Activated naive CD8-positive, alpha-beta T cell treated with anti-CD3 and anti-CD28 coated beads, Interleukin-2, amount 10 ng/mL, durations not matched to agents 7 days and 5 days (primary cell): ENCODE measurements at regions not wholly inside any gene's neighbourhood (a gene's known extent, or its start where the extent isn't known, plus 50 kb on each side); places are given as distances from the start of the nearest gene placed in this dataset.
"Not testable (repeated sequence)": the region's sequence is repeated elsewhere in the genome, so short reads cannot be mapped to it uniquely, and the experiment has no call there.

Experiments used
- ATAC-seq: fragments of 150-1000 bp; cut with Tn5 transposase; one replicate; pipeline ENCODE4 v1.10.0; 2021; ENCODE audit warnings: low read depth, moderate library complexity
- POLR2A ChIA-PET: fragments of 350-600 bp; sonication (Branson Sonifier 250); formaldehyde crosslinking; loops from one replicate; lab custom pipeline; 2021; ENCODE audit warnings: antibody characterized with exemption; lab: Charles Lee
- DNase-seq: peaks from one replicate; pipeline ENCODE4 v3.0.0; 2021
- H3K27ac Mint-ChIP-seq: one replicate; pipeline ENCODE4 v1.8.0; 2022; ENCODE audit warnings: mild to moderate bottlenecking, mixed read lengths
- H3K27me3 Mint-ChIP-seq: one replicate; pipeline ENCODE4 v1.8.0; 2022; ENCODE audit warnings: mild to moderate bottlenecking, moderate library complexity, mixed read lengths
- H3K36me3 Mint-ChIP-seq: one replicate; pipeline ENCODE4 v1.8.0; 2021; ENCODE audit warnings: mild to moderate bottlenecking, mixed read lengths
- H3K4me1 Mint-ChIP-seq: one replicate; pipeline ENCODE4 v1.8.0; 2021; ENCODE audit warnings: mixed read lengths
- H3K4me3 Mint-ChIP-seq: one replicate; pipeline ENCODE4 v1.8.0; 2022; ENCODE audit warnings: mild to moderate bottlenecking, moderate library complexity, mixed read lengths
- H3K9me3 Mint-ChIP-seq: one replicate; pipeline ENCODE4 v1.8.0; 2021; ENCODE audit warnings: mixed read lengths

- DNase-seq, H3K4me3 Mint-ChIP-seq, H3K4me1 Mint-ChIP-seq, ATAC-seq, H3K27me3 Mint-ChIP-seq, H3K27ac Mint-ChIP-seq, POLR2A ChIA-PET, H3K9me3 Mint-ChIP-seq: not testable (repeated sequence)
- H3K36me3 Mint-ChIP-seq: peaks cover 21% of the 10 kb centered on the region
These were observed 149.9 kb upstream of the C1QTNF3 start for GRCh38 chr5:34192923-34193262.

GRCh38 chr5:34193297-34193696, 150.3 kb upstream of the C1QTNF3 start:
- not testable (repeated sequence) for H3K4me3 Mint-ChIP-seq
- peak; percentile 56 for DNase-seq

DNA sequence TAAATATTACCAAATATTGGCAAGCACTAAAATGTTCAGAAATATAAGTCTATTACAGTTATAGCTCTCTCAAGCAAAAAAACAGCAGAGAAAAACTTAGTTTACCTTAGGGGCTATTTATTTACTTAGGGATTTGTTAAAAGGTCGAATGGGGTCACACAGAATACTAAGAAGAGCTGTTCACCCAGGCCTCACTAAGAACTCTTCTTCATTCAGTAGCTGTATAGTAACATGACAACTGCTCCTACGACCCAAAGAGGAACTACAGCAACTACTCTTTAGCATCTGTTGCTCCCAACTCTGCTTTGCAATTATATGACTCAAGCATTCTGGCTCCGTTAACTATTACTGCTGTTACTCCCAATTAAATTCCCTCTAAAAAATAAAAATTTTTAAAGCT, 150.8 kb upstream of the C1QTNF3 start:
- H3K4me1 Mint-ChIP-seq, ATAC-seq, H3K27ac Mint-ChIP-seq, POLR2A ChIA-PET, H3K27me3 Mint-ChIP-seq, H3K9me3 Mint-ChIP-seq, H3K4me3 Mint-ChIP-seq, DNase-seq: not testable (repeated sequence)
- peaks cover 19% of the 10 kb centered on the region for H3K36me3 Mint-ChIP-seq

More at GRCh38 chr5:34193297-34193696, 150.3 kb upstream of the C1QTNF3 start:
- H3K27ac Mint-ChIP-seq, H3K27me3 Mint-ChIP-seq, POLR2A ChIA-PET, H3K9me3 Mint-ChIP-seq, H3K4me1 Mint-ChIP-seq, ATAC-seq: not testable (repeated sequence)
- peaks cover 19% of the 10 kb centered on the region for H3K36me3 Mint-ChIP-seq

DNA sequence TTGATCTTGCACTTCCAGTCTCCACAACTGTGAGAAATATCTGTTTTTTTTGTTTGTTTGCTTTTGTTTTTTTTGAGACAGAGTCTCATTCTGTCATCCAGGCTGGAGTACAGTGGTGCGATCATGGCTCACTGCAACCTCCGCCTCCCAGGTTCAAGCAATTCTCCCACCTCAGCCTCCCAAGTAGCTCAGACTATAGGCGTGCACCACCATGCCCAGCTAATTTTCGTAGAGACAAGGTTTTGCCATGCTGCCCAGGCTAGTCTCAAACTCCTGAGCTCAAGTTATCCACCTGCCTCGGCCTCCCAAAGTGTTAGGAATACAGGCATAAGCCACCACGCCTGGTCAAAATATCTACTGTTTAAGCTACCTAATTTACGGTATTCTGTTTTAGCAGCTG, 153.1 kb upstream of the C1QTNF3 start:
- H3K4me3 Mint-ChIP-seq: not testable (repeated sequence)

GRCh38 chr5:34205347-34205746, 162.3 kb upstream of the C1QTNF3 start:
- DNase-seq, H3K27me3 Mint-ChIP-seq, H3K4me1 Mint-ChIP-seq, H3K27ac Mint-ChIP-seq, H3K36me3 Mint-ChIP-seq, POLR2A ChIA-PET, ATAC-seq, H3K4me3 Mint-ChIP-seq, H3K9me3 Mint-ChIP-seq: not testable (repeated sequence)

More for the DNA sequence above, 153.1 kb upstream of the C1QTNF3 start:
- H3K4me1 Mint-ChIP-seq, H3K9me3 Mint-ChIP-seq, H3K27ac Mint-ChIP-seq, ATAC-seq, H3K27me3 Mint-ChIP-seq, H3K36me3 Mint-ChIP-seq, POLR2A ChIA-PET: not testable (repeated sequence)
- DNase-seq: peak; percentile 39

DNA sequence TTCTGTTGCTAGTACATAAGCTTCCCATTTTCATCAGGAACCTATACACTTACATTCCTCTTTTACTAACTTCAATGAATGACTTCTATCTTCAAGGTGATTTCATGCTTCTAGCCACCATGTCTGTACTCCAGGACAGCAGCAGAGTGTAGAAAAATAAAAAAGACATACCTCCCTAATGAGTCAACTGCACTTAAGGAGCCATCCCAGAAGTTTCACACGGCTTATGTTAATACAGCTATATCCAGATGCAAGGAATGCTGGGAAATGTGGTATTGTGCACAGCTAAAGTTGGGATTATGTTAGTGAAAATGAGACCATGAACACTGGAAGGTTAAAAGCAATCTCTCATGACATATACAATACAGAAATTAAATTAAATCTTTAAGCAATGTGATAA, 174.4 kb upstream of the C1QTNF3 start:
- H3K4me1 Mint-ChIP-seq, POLR2A ChIA-PET, DNase-seq, H3K27me3 Mint-ChIP-seq, H3K9me3 Mint-ChIP-seq, H3K36me3 Mint-ChIP-seq, ATAC-seq, H3K27ac Mint-ChIP-seq, H3K4me3 Mint-ChIP-seq: not testable (repeated sequence)

- H3K9me3 Mint-ChIP-seq, H3K27ac Mint-ChIP-seq, ATAC-seq, DNase-seq, H3K4me1 Mint-ChIP-seq, H3K27me3 Mint-ChIP-seq, POLR2A ChIA-PET, H3K36me3 Mint-ChIP-seq, H3K4me3 Mint-ChIP-seq: not testable (repeated sequence)
These were observed 178.5 kb upstream of the C1QTNF3 start for GRCh38 chr5:34221329-34222073.

DNA sequence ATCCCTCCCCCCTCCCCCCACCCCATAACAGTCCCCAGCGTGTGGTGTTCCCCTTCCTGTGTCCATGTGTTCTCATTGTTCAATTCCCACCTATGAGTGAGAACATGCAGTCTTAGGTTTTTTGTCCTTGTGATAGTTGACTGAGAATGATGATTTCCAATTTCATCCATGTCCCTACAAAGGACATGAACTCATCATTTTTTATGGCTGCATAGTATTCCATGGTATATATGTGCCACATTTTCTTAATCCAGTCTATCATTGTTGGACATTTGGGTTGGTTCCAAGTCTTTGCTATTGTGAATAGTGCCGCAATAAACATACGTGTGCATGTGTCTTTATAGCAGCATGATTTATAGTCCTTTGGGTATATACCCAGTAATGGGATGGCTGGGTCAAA, 180.1 kb upstream of the C1QTNF3 start:
- ATAC-seq, H3K4me1 Mint-ChIP-seq, DNase-seq, H3K27me3 Mint-ChIP-seq, POLR2A ChIA-PET, H3K9me3 Mint-ChIP-seq, H3K36me3 Mint-ChIP-seq, H3K27ac Mint-ChIP-seq, H3K4me3 Mint-ChIP-seq: not testable (repeated sequence)

DNA sequence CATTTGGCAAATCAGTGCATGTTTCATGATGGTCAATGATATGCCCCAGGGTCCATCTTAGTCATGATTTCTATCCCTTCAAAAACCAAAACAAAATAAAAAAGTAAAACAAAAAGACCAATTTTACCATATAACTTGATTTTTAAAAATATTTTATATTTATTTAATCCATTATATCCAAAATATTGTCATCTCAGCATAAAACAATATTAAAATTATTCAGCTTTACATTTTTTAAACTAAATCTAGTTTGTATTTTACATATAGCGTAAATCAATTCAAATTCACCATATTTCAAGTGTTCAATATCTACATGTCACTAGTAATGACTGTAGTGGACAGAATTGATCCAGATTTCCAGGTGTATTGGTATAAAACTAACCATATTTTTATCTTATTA, 187.4 kb upstream of the C1QTNF3 start:
- ATAC-seq, H3K4me1 Mint-ChIP-seq, H3K9me3 Mint-ChIP-seq, H3K27ac Mint-ChIP-seq, POLR2A ChIA-PET, H3K36me3 Mint-ChIP-seq, H3K4me3 Mint-ChIP-seq, H3K27me3 Mint-ChIP-seq, DNase-seq: not testable (repeated sequence)

GRCh38 chr5:34243802-34244201, 200.8 kb upstream of the C1QTNF3 start:
- POLR2A ChIA-PET, ATAC-seq, H3K27me3 Mint-ChIP-seq, DNase-seq, H3K9me3 Mint-ChIP-seq, H3K36me3 Mint-ChIP-seq, H3K4me1 Mint-ChIP-seq: not testable (repeated sequence)
- peak overlapping the region; percentile 85 for H3K4me3 Mint-ChIP-seq
- peak overlapping the region; percentile 91 for H3K27ac Mint-ChIP-seq

DNA sequence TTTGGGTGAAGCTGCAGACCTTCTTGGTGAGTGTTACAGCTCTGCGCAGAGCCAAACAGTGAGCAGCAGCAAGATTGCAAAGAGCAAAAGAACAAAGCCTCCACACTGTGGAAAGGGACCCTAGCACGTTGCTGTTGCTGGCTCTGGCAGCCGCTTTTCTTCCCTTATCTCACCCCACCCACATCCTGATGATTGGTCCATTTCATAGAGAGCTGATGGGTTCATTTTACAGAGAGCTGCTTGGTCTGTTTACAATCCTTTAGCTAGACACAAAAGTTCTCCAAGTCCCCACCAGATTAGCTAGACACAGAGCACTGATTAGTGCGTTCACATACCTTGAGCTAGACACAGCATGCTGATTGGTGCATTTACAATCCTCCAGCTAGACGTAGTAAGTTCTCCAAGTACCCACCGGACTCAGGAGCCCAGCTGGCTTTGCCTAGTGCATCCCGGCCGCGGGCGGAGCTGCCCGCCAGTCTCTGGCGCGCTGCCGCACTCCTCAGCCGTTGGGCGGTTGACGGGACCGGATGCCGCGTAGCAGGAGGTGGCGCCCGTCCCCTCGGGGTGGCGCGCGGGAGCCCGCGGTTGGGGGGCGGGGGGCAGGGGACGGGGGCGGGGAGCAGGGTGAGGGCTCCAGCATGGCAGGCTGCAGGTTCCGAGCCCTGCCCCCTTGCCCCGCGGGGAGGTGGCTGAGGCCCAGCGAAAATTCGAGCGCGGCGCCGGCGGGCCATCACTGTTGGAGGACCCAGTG, 201.4 kb upstream of the C1QTNF3 start:
- H3K9me3 Mint-ChIP-seq, H3K36me3 Mint-ChIP-seq, POLR2A ChIA-PET, H3K27me3 Mint-ChIP-seq, H3K4me1 Mint-ChIP-seq: not testable (repeated sequence)
- H3K27ac Mint-ChIP-seq: peak overlapping the region; percentile 91
- ATAC-seq (peak; percentile 95), DNase-seq (peak; percentile 80)
- peak overlapping the region; percentile 85 for H3K4me3 Mint-ChIP-seq

- H3K4me1 Mint-ChIP-seq, H3K27me3 Mint-ChIP-seq, H3K9me3 Mint-ChIP-seq, DNase-seq, H3K27ac Mint-ChIP-seq, POLR2A ChIA-PET, H3K36me3 Mint-ChIP-seq, H3K4me3 Mint-ChIP-seq: not testable (repeated sequence)
- ATAC-seq: peak; percentile 94
These were observed 202.0 kb upstream of the C1QTNF3 start for GRCh38 chr5:34245032-34245394.

GRCh38 chr5:34245813-34246212, 202.8 kb upstream of the C1QTNF3 start:
- POLR2A ChIA-PET, ATAC-seq, H3K9me3 Mint-ChIP-seq, H3K36me3 Mint-ChIP-seq, H3K4me1 Mint-ChIP-seq, H3K27me3 Mint-ChIP-seq, DNase-seq: not testable (repeated sequence)
- Mint-ChIP-seq H3K27ac (peak overlapping the region; percentile 85), H3K4me3 (peak overlapping the region; percentile 82)

DNA sequence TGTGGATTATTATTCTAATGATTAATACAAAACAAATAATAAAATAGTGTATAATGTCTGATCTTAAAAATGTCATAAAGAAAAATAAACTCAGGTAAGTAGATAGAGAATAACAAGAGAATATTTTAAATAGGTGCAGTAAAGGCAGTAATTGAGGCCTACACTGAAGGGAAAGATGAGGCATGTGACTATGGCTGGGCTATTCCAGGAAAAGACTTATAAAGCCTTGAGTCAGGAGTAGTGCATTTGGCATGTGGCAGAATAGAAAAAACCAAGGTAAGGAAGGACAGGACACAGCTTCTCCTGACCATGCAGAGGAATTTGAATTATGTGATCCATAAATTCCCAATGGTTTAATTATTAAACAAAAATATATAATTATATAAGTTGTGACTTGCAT, 215.6 kb upstream of the C1QTNF3 start:
- H3K27me3 Mint-ChIP-seq, DNase-seq, H3K9me3 Mint-ChIP-seq, H3K27ac Mint-ChIP-seq, POLR2A ChIA-PET, H3K36me3 Mint-ChIP-seq, H3K4me1 Mint-ChIP-seq, ATAC-seq, H3K4me3 Mint-ChIP-seq: not testable (repeated sequence)
